Stimulated activated CD4-positive, alpha-beta T cell treated with anti-CD3 and anti-CD28 coated beads, Interleukin-15, amount 100 ng/mL, for 24 hours (primary cell): ENCODE measurements at regions not wholly inside any gene's neighbourhood (a gene's known extent, or its start where the extent isn't known, plus 50 kb on each side); places are given as distances from the start of the nearest gene placed in this dataset.
"Not testable (repeated sequence)": the region's sequence is repeated elsewhere in the genome, so short reads cannot be mapped to it uniquely, and the experiment has no call there.

Source experiments
- DNase-seq: peaks from one replicate; pipeline ENCODE4 v3.0.0-alpha.2; 2020

DNA sequence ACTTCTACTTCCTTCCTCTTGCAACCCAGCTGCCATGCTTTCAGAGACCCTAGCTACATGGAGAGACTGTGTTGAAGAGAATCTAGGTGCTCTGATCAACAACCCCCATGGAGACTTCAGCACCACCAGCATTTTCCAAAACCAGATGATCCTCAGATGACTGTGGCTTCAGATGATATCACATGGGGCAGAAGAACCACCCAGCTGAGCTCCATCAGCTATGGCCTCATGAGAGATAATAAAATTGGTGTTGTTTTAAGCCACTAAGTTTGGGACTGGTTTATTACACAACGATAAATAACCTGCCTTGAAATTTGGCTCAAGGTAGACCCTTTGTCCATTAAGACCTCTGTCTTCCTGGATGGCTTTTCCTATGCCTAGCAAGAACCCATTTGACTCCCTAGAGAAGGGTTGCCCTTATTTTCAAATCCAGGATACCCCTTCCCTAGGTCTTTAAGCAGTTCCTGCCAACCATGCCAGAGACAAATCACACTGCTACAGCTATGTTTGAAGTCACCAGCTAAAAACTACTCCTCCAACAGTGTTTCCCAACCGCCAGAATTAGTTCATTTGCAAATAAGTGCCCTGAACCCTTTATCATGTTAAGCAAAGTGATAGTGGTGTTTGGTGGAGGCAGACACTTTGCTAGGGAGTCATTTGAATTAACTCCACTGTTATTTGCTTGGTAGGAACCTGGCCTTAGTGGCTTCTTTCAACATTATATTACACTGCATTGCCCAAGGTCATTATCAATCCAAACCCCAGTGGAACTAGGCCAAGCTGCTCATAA lies 136.9 kb upstream of the PALS2 start:
- no peak for DNase-seq

DNA sequence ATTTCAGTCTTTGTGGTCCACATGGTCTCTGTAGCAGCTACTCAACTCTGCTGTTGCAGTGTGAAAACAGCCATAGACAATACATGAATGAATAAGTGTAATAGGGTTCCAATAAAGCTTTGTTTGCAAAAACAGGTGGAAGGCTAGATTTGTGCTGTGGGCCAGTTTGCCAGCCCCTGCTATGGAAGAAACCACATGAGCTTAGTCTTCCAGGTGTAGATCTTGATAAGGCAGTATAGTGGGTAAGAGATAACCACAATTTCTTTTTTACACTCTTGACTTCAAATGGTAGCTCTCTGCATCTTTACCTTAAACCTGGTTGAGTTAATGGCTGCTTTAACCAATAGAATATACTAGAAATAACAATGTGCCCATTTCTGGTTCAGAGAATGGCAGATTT lies 135.0 kb upstream of the PALS2 start:
- DNase-seq: no peak

- not testable (repeated sequence) for DNase-seq
Measured at GRCh38 chr7:24439104-24439503, 134.1 kb upstream of the PALS2 start.

DNA sequence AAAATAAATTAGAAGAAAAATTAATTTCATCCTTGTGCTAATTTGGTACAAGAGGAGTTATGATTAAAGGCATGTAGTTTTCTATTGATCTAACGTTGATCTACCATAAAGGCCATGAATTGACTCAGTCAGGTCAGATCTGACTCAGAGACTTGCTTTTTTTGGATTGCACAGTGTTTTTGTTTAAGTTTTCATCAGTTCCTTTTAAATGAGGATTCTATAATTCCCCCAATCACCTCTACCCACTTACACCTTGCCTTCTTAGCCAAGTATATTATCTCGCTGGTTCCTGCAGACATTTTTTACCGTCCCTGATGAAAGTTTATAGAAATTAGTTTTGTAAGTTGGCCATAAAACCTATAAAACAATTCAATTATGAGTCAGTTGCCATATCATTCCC lies 132.4 kb upstream of the PALS2 start:
- no peak for DNase-seq

DNA sequence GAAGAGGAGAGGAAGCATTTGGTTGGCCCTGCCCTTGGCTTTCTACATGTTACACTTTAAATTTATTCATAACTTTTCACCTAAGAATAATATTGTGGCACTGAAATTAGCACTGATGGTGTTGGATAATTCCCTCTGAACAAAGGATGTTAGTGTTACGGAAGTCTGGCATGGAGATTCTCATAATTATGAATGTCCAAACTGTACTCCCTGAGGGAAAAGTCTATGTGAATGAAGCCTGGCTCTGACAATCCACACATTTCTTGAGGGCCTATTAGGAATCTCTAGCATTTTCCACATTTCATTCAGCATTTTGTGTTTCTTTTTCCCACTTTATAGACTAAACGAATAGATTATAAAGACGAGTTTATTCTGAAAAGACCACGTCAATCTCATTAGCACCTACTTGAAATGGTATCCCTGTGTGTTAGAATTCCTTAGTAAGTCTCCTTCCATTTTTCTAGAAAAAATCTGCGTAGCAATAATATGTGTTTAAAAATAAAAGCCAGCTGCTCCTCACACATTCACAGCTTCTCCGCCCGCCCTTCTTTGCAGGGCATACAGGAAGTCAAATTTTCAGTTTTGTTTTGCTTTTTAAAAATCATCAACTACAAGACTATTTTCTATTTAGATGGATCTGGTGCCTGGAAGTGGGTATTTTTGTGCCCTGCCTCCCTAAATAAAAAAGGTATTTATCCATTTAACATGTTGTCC lies 131.8 kb upstream of the PALS2 start:
- DNase-seq: no peak

GRCh38 chr7:24442170-24442777 lies 131.0 kb upstream of the PALS2 start:
- DNase-seq: no peak

GRCh38 chr7:24444666-24445440 lies 128.4 kb upstream of the PALS2 start:
- no peak for DNase-seq

GRCh38 chr7:24448038-24448437 lies 125.2 kb upstream of the PALS2 start:
- DNase-seq: no peak

DNA sequence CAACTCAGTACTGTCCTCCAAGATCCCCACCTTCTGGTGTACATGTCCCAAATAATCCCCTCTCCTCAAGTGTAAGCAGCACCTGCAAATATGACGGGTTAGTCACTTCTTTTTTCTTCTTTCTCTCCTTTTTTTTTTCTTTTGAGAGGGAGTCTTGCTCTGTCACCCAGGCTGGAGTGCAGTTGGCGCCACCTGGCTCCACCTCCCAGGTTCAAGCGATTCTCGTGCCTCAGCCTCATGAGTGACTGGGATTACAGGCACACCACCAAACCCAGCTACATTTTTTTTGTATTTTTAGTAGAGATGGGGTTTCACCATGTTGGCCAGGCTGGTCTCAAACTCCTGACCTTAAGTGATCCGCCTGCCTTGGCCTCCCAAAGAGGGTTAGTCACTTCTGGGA lies 123.8 kb upstream of the PALS2 start:
- not testable (repeated sequence) for DNase-seq

- no peak for DNase-seq
Measured at GRCh38 chr7:24455813-24456525, 117.3 kb upstream of the PALS2 start.

GRCh38 chr7:24456526-24457218 lies 116.6 kb upstream of the PALS2 start:
- DNase-seq: no peak

DNA sequence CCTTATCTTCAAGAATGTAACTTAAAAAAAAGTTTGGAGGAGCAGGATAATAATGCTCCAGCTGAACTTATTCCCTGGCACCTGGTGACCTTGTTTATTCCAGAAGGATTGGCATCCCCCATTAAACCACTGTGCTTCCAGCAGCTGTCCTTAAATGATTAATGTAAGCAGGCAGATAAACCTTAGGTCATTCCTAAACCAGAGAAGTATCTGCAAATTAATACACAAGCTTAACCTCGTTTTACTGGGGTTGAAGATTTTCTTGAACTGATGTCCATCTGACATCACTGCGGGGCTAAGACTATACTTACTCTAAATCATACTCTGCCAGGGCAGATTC lies 116.1 kb upstream of the PALS2 start:
- DNase-seq: no peak

DNA sequence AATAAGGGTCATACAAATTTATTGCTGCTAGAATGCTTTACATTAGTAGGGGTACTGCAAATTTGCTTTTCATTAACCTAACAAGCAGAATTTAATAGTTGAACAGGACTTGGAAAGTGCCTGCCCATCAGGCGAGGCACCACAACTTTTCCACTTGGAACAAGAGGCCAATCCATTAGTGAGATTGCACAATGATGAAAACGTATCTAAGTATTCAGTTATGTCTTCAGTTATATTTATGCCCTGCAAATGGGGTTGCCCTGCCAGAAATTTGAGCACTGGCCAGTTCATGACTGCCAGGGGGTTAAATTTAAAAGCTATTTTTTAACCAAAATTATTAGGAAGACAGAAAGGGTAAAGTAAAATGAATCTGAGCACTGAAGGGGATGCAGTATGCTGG lies 111.1 kb upstream of the PALS2 start:
- DNase-seq: no peak

GRCh38 chr7:24462984-24463383 lies 110.3 kb upstream of the PALS2 start:
- DNase-seq: no peak

GRCh38 chr7:24463474-24463873 lies 109.8 kb upstream of the PALS2 start:
- no peak for DNase-seq

DNA sequence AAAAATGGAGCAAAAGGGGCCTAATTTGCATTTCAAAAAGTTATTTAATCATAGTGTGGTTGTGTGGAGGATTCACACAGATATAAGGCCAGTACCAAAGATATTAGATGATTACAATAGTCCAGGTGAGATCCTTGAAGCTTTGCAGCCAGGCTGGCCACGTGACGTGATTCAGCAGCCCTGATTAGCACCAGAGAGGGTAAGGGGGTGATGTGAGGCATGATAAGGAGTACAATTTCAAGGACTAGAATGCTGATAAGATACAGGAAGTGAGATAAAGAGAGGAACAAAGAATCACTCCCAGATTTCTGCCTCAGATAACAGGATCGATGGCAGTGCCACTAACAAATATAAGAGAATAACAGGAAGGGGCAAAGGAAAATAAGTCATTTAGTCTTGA lies 108.4 kb upstream of the PALS2 start:
- no peak for DNase-seq

DNA sequence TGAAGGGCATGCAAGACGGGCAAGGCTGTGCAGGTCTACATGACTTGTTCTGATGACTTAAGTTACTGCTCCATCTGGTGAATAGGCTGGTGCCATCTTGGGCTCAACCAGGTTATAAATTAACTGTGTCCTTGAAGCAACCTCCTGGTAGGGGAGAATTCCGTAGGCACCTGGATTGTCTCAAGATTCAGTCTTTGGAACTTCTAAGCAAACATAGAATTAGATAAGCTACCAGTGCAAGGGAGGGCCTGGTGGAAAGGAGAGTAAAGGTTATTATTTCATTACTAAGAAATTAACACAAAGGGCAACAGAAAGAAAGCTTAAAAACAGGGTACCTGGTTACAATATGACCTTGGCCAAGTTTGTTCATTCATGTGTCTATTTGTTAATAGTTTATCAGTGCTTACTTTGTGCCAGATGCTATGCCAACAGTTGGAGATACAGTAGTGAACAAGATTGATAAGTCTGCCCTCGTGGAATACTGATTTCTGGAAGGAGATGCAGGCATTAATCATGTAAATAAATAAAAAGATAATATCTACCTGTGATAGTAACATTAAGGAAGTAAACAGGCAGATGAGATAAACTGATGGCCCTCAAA lies 107.0 kb upstream of the PALS2 start:
- no peak for DNase-seq

DNA sequence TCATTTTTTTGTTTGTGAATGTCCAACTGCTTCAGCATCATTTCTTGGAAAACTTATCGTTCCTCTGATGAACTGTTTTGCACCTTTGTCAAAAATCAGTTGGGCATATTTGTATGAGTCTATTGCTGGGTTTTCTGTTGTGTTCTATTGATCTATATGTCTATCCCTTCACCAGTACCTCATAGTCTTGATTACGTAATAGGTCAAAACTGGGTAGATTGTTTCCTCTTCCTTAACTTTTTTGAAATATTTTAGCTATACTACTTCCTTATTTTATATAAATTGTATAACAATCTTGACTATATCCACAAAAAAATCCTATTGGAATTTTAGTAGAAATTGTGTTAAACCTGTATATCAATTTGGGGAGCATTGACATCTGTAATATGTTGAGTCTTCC lies 104.1 kb upstream of the PALS2 start:
- no peak for DNase-seq

DNA sequence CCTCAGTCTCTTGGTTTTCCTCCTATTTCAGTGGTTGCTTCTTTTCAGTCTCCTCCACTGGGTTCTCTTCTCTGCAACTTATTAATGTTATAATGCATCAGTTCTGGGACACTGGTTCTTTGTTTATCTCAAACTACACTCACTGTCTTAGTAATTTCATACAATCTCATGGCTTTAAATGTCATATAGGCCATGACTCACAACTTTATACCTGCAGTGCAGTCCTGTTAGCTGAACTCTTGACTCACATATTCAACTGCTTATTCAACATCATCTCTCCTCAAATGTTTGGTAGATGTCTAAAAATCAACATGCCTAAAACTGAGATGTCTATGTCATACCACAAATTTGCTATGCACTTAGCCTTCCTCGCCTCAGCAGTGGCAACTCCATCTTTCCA lies 101.2 kb upstream of the PALS2 start:
- no peak for DNase-seq

DNA sequence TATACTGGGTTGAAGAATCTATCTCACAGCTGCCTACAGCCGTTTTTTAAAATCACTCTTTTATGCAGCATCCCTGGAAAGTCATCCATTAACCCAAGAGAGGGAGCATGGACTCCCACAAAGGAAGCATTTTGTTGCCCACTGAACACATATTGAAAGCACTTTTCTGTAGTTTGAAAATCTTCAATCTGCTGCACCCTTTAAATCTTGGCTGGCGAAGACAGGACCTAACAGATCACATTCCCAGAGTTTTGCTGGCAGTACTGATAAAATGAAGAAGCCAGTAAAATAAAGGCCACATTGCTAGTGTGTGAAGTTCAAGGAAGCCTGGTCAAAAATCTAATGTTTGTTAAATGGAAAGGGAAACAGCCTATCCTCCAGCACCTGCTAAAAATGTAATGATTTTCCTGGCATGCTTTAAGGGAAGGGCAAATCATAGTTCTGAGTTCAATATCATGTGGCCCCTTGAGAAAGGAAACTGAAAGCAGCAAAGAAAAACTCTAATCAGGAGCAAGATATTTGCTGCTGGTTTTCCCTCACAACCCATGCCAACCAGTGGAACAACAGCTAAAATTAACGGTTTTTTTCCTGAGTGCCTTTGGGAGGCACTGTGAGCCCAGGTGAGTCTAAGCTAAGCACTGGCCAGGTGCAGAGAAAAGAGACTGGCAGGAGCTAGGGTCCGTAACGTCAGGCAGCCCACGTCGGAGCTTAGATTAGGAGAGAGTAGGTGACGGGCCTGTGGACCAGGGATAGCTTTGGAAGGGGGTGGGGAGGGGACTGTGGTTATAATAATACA lies 97.9 kb upstream of the PALS2 start:
- DNase-seq: no peak

DNA sequence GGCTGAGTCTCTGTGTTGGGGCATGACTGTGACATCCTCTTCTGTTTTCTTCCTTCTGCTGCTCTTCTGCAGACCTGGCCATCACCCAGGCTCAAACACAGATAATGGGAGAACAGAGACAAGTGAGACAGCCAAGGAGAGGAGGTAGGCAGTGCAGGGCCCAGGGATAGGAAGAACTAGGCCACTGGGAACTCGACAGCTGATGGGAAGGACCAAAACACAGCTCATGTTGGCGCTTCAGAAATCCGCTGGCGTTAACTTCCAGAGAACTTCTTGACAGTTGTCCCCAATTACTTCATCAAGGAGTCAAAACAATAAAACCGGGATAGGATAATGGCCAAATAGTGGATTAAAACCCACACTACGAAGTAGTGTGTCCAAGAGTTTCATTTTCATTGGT lies 97.0 kb upstream of the PALS2 start:
- DNase-seq: no peak
